ENCODE measurements at regions not wholly inside any gene's neighbourhood (a gene's known extent, or its start where the extent isn't known, plus 50 kb on each side); places are given as distances from the start of the nearest gene placed in this dataset.

- TF ChIP-seq PBX3 (IDR thresholded peaks at IDR 0.05) (no peak), TCF12 (IDR thresholded peaks at IDR 0.05) (no peak)
These were observed 170.2 kb upstream of the GOT2 start (continued) for GRCh38 chr16:58904291-58904690.

- Histone ChIP-seq H3K4me3 (ENCODE audit: low read depth in 2 of 2, low read length in 1 of 2) (no peak overlapping the region), H3K9me2 (no peaks in the 10 kb centered on the region), H3K36me3 (replicated peaks in 1 of 2; ENCODE audit: control insufficient read depth in 1 of 2, insufficient read depth in 2 of 2, low read length in 1 of 2) (no peaks in the 10 kb centered on the region), H3K27ac (ENCODE audit: low read depth in 2 of 2, low read length in 1 of 2) (no peak overlapping the region), H3K4me2 (no peak overlapping the region), H4K20me1 (ENCODE audit: insufficient read depth) (no peaks in the 10 kb centered on the region), H3K9ac (no peak overlapping the region), H3K79me2 (ENCODE audit: insufficient read depth) (no peaks in the 10 kb centered on the region), H3K9me3 (no peaks in the 10 kb centered on the region), H2AFZ (ENCODE audit: low read depth) (no peak overlapping the region), H3K4me1 (ENCODE audit: control insufficient read depth in 1 of 2, insufficient read depth in 2 of 2, low read depth in 1 of 2, low read length in 1 of 2) (no peaks in the 10 kb centered on the region), H3K27me3 (ENCODE audit: insufficient read depth) (no peaks in the 10 kb centered on the region), H3F3A (replicated peaks; ENCODE audit: insufficient read depth) (no peaks in the 10 kb centered on the region)
- no peak for TF ChIP-seq ELF1 (IDR thresholded peaks at IDR 0.05)
- DNase-seq = no peak
- 13% methylated on average over 1 of the region's 1 CpG for WGBS (ENCODE audit: low lambda C conversion rate)
- POLR2A ChIA-PET = no interaction called here
- CTCF ChIA-PET = interaction anchor here (1.1 kb wide), 1 partner anchor 33 kb away, joined by 3 read pairs; no protein-coding TSS in a partner anchor
These were observed 155.4 kb upstream of the GOT2 start for GRCh38 chr16:58889516-58889915.

- Histone ChIP-seq H3K4me1 (ENCODE audit: control insufficient read depth in 1 of 2, insufficient read depth in 2 of 2, low read depth in 1 of 2, low read length in 1 of 2) (no peaks in the 10 kb centered on the region), H3K9me2 (no peaks in the 10 kb centered on the region), H2AFZ (ENCODE audit: low read depth) (no peak overlapping the region), H3K4me3 (ENCODE audit: low read depth in 2 of 2, low read length in 1 of 2) (no peak overlapping the region), H4K20me1 (ENCODE audit: insufficient read depth) (no peaks in the 10 kb centered on the region), H3K27me3 (ENCODE audit: insufficient read depth) (no peaks in the 10 kb centered on the region), H3K9me3 (no peaks in the 10 kb centered on the region), H3K36me3 (replicated peaks in 1 of 2; ENCODE audit: control insufficient read depth in 1 of 2, insufficient read depth in 2 of 2, low read length in 1 of 2) (no peaks in the 10 kb centered on the region), H3K4me2 (no peak overlapping the region), H3F3A (replicated peaks; ENCODE audit: insufficient read depth) (no peaks in the 10 kb centered on the region), H3K79me2 (ENCODE audit: insufficient read depth) (no peaks in the 10 kb centered on the region), H3K9ac (no peak overlapping the region), H3K27ac (ENCODE audit: low read depth in 2 of 2, low read length in 1 of 2) (no peak overlapping the region)
- no peak for DNase-seq
- WGBS (ENCODE audit: low lambda C conversion rate) = 18% methylated on average over 5 of the region's 5 CpGs
- ChIA-PET POLR2A (no interaction called here), CTCF (no interaction called here)
- TF ChIP-seq RAD21 (IDR thresholded peaks at IDR 0.05; ENCODE audit: low read length) = no peak
- no peak for TF ChIP-seq YY1 (IDR thresholded peaks at IDR 0.05; ENCODE audit: low read depth)
- no peak for TF ChIP-seq JUND (IDR thresholded peaks at IDR 0.05)
These were observed 151.5 kb upstream of the GOT2 start for GRCh38 chr16:58885528-58886170.

- Histone ChIP-seq H3K36me3 (replicated peaks in 1 of 2; ENCODE audit: control insufficient read depth in 1 of 2, insufficient read depth in 2 of 2, low read length in 1 of 2) (no peaks in the 10 kb centered on the region), H3K4me2 (no peak overlapping the region), H3K27ac (ENCODE audit: low read depth in 2 of 2, low read length in 1 of 2) (no peak overlapping the region), H3K4me1 (ENCODE audit: control insufficient read depth in 1 of 2, insufficient read depth in 2 of 2, low read depth in 1 of 2, low read length in 1 of 2) (no peaks in the 10 kb centered on the region), H3F3A (replicated peaks; ENCODE audit: insufficient read depth) (no peaks in the 10 kb centered on the region), H3K9ac (no peak overlapping the region), H4K20me1 (ENCODE audit: insufficient read depth) (no peaks in the 10 kb centered on the region), H3K27me3 (ENCODE audit: insufficient read depth) (no peaks in the 10 kb centered on the region), H3K9me2 (no peaks in the 10 kb centered on the region), H2AFZ (ENCODE audit: low read depth) (no peak overlapping the region), H3K4me3 (ENCODE audit: low read depth in 2 of 2, low read length in 1 of 2) (no peak overlapping the region), H3K9me3 (no peaks in the 10 kb centered on the region), H3K79me2 (ENCODE audit: insufficient read depth) (no peaks in the 10 kb centered on the region)
- ChIA-PET CTCF (no interaction called here), POLR2A (no interaction called here)
- DNase-seq = no peak
- TF ChIP-seq RFX5 (IDR thresholded peaks at IDR 0.05; ENCODE audit: low read length) (no peak), CHD2 (IDR thresholded peaks at IDR 0.05; ENCODE audit: low read length, partially characterized antibody) (no peak), EZH2phosphoT487 (IDR thresholded peaks at IDR 0.05; ENCODE audit: borderline replicate concordance, low read depth) (no peak), USF2 (IDR thresholded peaks at IDR 0.05; ENCODE audit: borderline replicate concordance, low read depth, low read length) (no peak), SIN3A (IDR thresholded peaks at IDR 0.05; ENCODE audit: borderline replicate concordance, low read depth, low read length) (no peak), MAX (IDR thresholded peaks at IDR 0.05; ENCODE audit: low read depth) (no peak), JUND (IDR thresholded peaks at IDR 0.05) (no peak), REST (IDR thresholded peaks at IDR 0.05; ENCODE audit: low read depth, low read length) (no peak), RCOR1 (IDR thresholded peaks at IDR 0.05; ENCODE audit: low read length) (no peak), FOXM1 (IDR thresholded peaks at IDR 0.05; ENCODE audit: low read depth) (no peak), TCF12 (IDR thresholded peaks at IDR 0.05) (no peak), MXI1 (IDR thresholded peaks at IDR 0.05; ENCODE audit: low read depth, low read length) (no peak), GATA2 (CRISPR knock-in tag; IDR thresholded peaks at IDR 0.05) (no peak)
These were observed 150.0 kb upstream of the GOT2 start for GRCh38 chr16:58884141-58884540.

Measured in SK-N-SH (cell line).